ENCODE measurements at regions not wholly inside any gene's neighbourhood (a gene's known extent, or its start where the extent isn't known, plus 50 kb on each side); places are given as distances from the start of the nearest gene placed in this dataset.
"Not testable (repeated sequence)": the region's sequence is repeated elsewhere in the genome, so short reads cannot be mapped to it uniquely, and the experiment has no call there.

DNA sequence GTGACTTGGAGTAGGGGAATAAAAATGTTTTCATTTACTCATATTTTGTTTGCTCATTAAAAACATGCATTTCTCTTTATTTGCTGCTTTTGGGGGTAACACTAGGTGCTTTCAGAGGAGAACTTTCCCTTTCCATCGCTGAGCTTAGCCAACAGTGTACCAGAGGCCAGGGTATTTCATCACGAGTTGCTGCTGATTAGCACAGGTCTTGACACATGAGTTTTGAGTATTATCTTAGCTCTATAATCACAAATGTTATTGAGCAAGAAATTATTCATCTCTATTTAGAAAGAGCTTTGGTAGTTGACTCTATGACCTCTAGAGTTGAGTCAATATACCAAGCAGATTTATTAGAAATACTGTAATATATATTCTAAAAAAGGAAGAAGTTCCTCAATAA lies 375.9 kb downstream of the NXPH1 start:
- no peak for DNase-seq

DNA sequence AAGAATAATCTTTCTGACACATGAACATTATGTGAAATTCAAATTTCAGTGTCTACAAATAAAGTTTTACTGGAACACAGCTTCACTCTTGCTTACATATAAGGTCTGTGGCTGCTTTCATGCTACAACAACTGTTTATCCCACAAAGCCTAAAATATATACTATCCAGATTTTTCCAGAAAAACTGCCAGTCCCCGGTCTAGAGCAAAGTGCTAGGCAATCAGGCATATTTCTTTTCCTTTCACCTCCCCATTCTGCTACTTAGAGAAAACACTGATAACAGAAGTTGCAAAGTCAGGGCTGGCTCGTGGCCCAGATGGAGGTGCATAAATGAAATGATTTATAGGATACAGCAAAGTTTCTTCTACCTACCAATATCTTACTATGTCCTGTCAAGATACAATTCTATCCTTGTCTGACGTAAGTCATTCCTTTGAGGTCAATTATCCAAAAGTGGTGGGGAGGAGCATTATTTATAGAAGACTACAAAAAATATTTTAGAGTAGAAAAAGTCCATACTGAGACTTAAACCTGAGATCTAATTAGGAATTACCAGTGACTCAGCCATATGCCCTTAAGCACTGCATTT lies 384.1 kb downstream of the NXPH1 start:
- DNase-seq, result no peak

DNA sequence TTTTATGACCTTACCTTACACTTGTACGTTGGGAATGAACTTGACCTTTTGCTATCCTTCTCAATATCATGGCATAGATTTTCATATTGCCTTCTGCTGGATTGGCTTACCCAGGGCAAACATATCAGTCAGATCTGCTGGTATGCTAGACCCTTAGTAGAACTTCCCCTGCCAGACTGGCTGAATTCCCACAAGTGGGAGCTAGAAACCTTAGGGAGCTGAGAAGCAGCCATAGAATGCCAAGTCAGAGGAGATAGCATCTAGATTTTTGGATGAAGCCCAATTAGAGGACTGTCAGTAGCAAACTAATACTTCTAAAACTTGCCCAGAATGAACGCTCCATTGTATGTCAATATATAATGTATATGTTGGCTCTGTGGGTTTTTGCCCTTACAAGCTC lies 385.0 kb downstream of the NXPH1 start:
- no peak for DNase-seq

DNA sequence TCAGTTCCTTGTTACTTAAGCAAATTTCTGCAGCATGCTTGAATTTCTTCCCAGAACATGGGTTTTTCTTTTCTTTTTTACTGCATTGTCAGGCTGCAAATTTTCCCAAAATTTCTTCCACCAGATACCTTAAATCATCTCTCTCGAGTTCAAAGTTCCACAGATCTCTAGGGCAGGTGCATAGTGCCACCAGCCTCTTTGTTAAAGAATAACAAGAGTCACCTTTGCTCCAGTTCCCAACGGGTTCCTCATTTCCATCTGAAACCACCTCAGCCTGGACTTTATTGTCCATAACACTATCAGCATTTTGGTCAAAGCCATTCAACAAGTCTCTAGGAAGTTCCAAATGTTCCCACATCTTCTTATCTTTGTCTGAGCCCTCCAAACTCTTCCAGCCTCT lies 389.2 kb downstream of the NXPH1 start:
- no peak for DNase-seq

DNA sequence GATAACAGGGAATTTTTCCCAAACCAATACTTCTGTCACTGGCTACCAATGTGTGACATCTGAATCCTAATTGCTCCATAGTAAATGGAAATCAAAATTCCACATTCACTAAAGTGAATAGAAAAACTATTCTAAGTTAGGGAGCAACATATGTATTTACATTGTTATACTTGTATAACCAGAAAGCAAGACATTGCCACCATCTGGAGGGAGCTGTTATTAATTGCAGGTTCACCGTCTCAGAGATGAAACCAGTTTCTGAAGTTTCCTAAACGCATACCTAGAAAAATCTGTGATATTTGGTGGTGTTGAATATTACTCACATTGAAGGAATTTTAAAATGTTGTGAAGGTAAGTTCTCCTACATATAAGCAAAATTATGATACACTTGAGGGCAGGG lies 390.1 kb downstream of the NXPH1 start:
- no peak for DNase-seq

DNA sequence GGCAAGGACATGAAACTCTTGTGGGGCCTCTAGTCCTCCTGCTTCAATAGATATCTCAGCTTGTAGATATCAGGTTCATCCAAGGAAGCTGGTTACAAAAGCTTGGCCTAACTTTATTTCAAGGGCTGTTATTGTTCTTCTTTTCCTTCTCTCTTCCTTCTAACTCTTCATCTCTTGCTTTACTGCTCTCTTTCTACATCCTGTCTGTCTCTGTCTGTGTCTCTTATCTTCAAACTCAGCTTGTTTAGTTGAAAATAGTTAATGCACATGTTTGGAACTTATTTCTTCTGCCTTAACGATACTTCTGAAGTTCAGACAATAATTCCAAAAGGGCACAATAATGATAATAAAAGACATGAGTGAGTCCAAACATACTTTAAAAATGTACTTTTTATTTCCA lies 393.9 kb downstream of the NXPH1 start:
- DNase-seq, result no peak

DNA sequence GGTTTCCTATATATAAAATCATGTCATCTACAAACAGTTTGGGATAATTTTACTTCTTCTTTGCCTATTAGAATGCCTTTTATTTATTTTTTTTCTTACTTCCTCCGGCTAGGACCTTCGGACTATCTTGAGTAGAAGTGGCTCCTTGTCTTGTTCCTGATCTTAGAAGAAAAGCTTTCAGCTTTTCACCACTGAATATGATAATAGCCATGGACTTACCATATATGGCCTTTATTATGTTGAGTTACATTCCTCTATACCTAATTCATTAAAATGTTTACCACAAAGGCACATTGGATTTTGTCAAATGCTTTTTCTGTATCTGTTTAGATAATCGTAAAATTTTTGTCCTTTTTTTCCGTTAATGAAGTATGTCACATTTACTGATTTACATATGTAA lies 395.7 kb downstream of the NXPH1 start:
- no peak for DNase-seq

DNA sequence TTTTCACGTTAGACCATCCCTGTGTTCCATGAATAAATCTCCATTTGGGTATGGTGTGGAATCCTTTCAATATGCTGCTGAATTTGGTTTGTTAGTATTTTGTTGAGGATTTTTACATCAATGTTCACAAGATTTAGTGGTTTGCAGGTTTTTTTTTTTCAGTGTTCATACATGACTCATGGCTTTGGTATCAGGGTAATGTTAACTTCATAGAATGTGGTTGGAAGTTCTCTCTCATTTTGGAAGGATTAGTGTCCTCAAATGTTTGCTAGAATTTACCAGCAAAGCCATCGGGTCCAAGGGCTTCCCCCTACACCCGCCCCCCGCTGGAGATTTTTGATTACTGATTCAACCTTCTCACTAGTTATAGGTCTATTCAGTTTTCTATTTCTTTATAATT lies 398.0 kb downstream of the NXPH1 start:
- DNase-seq, result no peak

DNA sequence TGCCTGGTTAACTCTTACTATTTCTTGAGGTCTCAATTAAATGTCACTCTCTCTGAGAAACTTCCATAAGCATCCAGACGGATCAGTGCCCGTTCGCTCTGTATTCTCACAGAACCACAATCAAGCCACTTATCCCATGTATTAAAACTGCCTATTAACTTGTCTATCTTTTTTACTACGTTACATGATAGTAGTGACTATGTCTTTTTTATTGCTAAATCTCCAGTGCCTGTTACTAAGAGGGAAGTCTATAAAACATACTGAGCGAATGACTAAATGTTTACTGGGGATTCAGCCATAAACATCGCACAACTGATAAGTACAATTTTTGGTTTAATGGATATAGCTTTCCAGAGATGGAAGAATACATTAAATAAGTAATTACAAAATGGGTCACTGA lies 399.9 kb downstream of the NXPH1 start:
- DNase-seq, result no peak

DNA sequence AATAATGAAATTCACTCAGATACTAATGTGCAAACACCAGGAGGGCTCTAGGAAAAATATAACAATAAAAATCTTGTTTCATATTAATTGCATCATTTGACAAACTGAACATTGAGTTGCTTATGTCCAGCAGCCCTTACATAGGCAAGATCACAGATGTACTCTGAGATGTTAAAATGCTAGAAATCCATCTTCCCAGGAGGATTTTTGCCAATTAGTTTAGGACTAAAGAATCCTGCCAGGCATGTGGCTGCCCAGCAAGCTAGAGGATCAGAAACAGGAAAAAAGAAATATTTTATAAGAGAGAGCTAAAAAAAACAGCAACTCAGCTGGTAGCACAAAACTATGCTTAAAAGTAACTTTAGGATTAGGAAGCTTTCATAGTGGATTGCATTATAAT lies 407.8 kb downstream of the NXPH1 start:
- no peak for DNase-seq

DNA sequence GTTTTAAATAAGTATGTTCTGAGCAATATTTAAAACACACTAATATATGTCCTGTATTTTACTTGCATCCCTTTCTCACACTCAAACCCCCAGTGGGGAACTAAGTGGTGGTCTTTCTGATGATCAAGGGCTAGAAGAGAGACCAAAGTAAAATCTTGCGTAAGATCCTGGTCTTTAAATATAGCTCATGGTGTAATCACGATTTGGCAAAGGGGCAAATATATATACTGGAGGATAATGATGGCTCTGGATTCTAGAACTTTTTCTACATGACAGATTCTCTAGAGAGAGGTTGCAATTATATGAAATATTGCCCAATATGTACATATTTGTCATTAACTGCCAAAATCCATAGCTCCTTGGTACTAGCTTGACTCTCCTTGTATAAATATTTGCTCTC lies 438.3 kb downstream of the NXPH1 start:
- no peak for DNase-seq

DNA sequence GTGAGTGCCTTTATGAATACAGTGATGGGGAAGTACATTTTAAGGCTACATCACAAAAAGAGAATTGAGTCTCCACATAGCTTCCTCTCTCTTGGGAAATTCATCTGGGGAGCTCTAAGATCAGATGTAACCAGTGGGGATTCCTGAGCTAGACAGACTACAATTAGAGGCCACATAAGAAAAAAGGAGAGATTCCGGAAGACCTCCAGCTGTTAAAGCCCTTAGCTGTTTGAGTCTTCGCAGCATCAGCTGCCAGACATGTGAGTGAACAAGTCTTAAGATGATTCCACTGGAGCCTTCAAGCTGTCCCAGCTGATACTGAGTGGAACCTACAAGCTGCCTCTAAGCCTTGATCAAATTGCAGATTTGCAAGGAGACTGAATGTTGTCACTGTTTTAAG lies 448.5 kb downstream of the NXPH1 start:
- DNase-seq, result no peak

DNA sequence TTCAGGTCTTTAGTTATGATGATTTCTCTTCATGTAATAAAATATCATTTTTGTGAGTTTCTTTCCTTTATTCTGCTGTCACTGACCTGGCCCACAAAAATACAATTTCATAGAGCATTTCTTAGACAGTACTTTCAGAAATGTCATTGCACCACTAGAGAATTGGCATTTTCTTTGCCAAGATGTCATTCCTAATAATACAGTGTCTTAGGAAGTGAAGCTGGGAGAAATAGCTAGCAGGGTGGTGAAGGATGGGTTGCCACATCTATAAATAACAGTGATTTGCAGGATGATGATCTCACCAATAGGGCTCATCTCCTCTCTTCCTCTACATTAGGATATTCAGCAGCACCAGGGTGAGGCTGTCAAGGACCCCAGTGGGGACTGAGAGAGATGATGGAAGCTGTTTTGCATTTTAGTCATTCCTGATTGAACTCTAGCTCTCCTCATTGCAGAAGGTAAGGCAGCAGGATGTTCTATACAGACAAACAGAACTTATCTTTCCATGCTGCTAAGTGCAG lies 452.1 kb downstream of the NXPH1 start:
- DNase-seq, result no peak

DNA sequence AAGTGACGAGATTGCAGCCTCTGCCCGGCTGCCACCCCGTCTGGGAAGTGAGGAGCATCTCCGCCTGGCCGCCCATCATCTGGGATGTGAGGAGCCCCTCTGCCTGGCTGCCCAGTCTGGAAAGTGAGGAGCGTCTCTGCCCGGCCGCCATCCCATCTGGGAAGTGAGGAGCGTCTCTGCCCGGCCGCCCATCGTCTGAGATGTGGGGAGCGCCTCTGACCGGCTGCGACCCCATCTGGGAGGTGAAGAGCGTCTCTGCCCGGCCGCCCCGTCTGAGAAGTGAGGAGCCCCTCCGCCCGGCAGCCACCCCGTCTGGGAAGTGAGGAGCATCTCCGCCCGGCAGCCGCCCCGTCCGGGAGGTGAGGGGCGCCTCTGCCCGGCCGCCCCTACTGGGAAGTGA lies 456.9 kb downstream of the NXPH1 start:
- not testable (repeated sequence) for DNase-seq

DNA sequence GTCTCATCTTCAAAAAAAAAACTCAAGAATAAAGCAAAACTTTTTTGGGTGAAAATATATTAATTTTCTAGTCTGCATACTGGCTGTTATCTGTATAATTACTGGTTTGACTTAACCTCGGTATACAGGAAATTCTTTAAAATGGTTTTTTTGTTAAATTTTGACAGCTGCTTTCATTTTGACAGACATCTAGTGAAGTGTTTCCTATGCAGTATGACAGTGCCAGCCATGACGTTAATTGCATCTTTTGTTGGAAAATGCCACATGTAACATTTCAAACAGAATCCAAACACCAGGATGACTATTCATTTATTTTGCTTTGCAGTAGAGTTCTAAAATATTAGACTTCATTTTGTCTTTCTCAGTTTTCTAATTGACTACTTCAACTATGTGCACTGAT lies 460.4 kb downstream of the NXPH1 start:
- DNase-seq, result no peak

DNA sequence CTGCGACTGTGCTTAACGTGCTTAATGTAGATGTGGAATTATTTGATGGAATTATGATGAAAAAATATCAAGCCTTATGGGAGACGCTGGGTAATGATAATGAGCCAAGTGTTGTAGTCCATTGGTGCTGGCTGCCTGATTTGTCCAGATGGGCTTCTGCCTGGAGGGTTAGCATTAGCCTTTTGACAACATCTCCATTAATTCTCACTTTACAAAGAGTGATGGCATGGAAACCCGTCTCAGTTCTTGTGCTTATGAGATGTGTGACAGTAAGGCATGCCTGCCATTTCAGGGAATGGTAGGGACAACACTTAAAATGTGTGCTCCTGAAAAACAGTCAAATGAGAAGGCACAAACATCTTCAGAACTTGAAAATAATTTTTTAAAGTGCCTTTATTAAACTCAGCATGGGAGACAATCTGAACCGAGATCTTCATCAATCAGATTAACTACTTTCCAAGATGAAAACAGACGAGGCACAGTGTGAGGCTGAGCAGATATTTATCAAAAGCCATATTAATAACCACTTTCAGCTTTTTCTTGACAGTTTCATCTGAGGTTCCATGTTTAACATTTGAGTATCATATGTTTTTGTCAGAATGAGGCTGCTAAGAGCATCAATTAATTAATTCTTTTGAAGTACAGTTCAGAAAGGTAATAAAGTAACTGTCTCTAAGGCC lies 473.1 kb downstream of the NXPH1 start:
- no peak for DNase-seq

DNA sequence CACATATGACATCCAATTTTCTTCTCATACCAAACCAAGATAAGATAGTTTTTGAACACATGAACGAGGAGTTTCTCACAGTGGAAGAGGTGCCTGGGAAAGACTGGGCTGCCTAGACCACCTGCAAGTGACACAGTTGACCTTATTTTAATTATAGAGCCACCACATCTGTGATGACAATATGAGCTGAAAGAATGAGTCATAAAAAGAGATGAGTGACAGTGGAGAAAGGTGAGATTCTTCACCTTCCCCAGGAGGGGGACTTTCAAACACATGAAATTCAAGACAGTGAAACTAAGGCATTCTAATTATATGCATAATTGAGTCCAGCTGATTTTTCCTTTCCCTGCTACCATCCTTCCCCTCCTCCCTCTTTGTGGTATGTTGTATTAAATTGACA lies 475.5 kb downstream of the NXPH1 start:
- no peak for DNase-seq

DNA sequence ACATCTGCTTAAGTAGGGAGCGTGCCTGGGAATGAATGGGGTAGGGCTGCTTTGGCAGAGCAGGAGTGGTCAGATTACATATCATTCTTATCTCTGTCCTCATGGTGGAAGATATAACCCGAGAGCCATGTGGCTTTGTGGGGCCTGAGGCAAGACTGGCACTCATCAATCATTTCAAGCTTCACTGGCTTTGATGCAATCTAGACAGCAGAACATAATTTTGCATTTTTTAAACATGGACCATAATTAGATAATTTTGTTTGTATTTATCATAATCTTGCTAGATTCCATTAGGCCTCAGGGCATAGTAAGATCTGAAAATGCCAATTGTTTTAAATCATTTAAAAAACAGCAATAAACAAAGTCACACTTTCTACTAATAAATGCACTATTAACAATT lies 480.3 kb downstream of the NXPH1 start:
- no peak for DNase-seq

DNA sequence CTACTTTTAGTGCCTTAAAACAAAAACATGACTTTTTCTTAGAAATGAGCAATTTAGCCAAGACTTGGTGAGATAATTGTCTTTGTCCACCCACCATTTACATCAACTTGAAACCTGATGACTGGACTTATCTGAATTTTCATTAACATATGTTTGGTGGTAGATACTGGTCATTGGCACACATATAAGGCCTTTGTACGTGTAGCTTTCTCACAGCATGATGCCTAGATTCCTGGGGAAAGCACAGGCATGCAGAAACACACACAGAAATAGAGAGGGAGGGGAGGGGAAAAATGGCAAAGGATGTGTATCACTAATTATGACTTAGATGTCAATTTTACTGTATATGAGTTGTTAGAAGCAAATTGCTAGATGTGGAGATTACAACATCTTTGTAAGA lies 488.4 kb downstream of the NXPH1 start:
- no peak for DNase-seq

DNA sequence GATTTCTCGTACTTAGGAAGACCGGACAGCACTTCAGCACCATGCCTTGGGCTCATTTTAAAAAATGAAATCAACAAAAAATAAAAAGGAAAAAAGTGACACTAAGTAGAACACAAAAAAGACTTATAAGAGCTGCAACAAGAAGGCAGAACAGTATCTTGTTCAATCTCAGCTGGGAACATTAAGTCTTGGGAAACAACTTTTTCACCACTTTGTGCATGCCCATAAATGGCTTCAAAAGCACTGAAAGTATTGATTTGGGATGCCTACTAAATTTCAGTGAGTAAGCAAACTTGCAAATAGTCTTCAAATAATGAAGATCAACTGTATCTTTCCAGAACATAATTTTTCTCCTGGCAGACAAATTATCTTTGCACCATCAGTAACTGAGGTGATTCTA lies 489.3 kb downstream of the NXPH1 start:
- DNase-seq, result no peak

DNA sequence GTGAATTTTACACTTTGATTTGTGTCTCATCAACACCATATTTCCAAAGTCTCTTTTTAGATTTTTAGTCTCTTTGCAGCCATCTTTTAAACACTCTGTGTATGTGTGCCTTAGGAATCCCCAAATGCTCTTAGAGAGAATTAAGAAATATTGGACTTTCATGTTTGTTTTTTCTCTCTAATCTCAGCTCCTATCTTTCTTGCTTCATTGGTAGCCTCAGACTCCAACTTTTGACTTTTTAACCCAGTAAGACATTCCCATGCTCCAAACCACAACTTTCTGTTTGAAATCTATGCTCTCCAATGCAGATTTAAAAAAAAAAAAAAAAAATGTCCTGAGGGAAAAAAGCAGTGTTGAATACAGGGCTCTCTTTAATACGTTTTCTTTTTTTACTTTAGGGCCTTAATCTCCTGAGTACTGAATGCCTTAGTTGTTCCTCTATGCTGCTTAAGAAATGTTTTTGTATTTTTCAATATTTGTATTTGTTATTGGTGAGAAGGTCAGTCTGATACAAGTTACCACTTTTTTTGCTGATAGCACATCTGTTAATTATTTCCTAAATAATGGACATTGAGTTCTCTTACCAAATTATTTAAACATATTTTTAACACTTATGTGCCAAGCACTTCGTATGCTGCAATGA lies 489.9 kb downstream of the NXPH1 start:
- no peak for DNase-seq

DNA sequence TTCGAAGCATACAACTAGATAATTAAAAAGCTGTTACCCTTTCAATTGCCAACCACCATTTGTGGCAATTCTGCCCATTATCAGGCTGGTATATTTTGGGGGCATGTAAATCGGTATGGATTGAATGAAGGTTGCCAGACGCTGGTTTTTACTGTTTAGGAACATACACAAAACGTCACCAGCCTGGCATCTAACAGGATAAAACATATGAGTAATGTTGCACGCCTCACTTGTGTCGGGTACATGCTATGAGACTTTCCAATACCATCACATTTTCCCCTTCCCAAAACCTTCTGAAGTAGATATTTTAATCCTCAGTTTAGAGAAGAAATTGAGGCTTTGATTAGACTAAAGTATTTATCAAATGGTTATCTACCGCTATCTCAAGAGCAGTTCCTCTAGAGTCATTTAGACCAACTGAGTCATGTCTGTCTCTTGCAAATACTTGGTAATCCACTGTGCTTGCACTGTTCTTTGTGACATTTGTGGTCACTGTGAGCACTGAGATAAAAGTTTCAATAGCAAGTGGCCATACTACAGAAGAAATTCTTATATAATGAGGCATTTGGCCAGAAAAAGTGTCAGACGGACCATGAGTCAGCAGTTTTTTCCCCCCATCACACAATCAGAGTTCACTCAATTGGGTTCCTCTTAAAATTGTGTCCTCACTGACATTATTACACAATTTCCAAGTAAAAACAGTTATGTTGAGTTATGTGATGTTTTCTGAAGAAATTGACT lies 498.7 kb downstream of the NXPH1 start:
- DNase-seq, result no peak

DNA sequence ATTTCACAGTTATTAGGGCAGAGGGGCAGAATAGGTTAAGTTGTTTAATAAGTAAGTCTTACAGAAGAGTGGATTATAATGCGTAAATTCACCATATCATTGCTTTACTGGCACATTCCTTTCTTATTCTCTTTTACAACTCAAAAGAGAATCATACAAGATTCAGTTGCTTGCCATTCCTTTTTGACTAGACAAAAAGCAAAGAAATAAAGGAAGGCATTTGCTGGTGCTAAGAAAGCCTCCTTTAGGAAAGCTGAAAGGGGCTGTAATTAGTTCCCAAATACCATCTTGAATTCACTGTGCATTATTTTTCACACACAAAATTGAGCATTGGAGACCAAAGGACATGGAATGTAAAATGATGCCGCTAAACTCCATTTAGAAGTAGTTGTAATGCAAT lies 499.3 kb downstream of the NXPH1 start:
- no peak for DNase-seq

DNA sequence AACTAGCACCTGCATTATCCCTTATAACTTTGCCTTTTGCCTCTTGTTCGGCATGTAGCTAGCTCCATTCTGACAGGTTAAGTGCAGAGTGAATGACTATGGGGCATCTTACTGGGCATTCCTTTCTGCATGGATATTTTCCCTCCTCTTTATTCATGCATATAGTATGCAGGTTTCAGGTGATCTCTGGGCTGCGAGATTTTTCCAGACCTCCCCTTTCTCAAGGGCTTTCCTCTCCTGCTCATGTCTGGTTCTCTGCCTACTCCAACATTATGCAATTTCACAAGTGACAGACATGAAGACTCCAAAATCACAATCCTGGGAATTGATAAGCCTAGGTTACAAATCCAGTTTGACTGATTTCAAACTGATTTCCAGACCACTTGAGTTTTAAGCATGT lies 503.8 kb downstream of the NXPH1 start:
- DNase-seq, result no peak
